HG02571 (cell line): ENCODE measurements at regions not wholly inside any gene's neighbourhood (a gene's known extent, or its start where the extent isn't known, plus 50 kb on each side); places are given as distances from the start of the nearest gene placed in this dataset.

Experiments
- ATAC-seq: cut with Tn5 transposase; IDR thresholded peaks from one replicate; pipeline ENCODE4 v1.9.1; 2021; ENCODE audit warnings: mild to moderate bottlenecking, moderate library complexity; ENCODE audit not compliant: unreplicated experiment

- ATAC-seq: peak; percentile 88
Measured at GRCh38 chr13:78341032-78341431, 262.3 kb downstream of the POU4F1 start.

DNA sequence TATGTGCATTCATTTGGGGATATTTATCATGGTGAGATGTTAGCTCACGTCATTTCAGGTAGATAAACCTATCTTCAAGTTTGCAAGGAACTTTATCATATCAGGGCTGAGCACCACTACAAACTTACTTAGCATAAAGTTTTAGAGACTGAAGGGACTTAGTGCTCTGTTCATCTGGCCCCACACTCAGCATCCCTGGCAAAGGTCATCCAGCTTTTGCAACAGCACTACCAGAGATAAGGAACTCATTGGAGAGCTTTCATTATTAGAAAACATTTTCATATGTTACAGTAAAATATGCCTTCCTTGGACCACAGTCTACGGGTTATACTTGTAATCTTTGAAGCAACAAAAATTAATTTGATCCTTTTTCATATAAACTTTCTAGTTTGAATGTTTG, 263.4 kb downstream of the POU4F1 start:
- no peak for ATAC-seq

DNA sequence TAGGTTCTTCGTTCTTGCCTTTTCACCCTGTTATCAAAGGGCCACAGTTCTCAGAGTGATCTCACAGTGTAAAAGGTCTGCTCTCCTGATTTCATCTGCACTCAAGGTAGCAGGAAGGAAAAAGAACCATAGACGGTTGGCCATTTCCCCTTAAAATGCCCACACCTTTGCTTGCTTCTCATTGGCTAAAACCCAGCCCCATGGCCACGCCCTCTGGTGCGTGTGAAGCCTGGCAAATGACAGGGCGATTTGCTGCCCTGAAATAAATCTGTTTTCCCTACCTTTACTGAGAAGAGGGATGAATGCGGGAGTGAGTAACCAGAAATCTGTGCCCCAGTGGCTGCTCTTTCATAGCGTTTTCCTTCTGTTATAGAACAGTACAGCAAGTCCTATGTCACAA, 269.3 kb downstream of the POU4F1 start:
- ATAC-seq: no peak

DNA sequence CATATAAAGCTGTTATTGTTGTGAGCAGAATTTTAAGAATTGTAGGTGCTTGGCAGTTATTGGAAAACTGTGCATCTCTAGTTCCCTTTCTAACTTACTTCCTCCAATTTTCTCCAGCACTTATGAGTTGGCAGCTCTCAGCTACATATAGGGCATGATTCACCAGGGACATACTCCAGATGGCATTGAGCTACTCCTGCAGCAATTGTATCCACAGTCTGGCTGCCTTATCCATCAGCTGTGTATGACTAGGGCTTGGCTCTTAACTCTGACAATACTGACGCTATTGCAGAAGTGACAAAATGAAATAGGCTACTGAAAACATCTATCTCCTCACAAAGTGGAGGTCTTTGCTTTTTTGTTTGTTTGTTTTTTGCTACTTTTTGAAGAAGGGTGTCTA, 276.7 kb downstream of the POU4F1 start:
- no peak for ATAC-seq

DNA sequence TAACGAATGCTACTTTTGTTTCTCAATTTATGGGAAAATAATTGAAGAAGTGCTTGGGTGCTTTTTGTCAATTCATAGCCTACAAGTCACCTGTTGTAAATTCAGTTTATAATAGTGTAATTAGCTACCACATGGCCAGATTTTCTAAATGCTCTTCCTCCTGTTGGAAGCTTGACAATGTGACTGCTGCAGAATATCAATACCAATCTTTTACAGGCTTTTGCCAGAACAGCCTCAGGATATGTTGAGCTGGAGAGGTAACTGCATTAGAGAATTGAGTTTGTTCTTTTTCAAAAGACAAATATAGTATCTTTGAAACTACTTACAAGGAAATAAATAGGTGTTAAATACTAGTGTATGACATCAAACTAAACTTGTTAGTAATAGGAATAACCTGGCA, 277.8 kb downstream of the POU4F1 start:
- no peak for ATAC-seq

DNA sequence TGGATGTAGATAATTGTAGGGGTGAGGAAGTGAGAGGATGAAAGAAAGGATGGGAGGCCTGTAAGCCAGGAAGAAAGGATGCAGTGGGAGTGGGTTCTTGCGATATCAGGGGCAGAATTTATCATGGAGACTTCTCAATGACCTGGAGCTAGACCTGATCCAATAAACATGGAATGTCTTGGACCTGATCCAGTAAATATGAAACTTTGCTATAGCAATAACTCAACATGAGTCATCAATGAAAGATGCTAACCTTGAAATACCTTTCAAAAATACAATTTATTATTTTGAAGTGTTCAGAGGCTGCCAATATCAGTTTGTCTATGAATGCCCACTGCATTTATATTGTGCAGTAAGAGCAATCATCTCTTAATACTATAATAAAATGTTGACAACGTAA, 279.5 kb downstream of the POU4F1 start:
- ATAC-seq: no peak

GRCh38 chr13:78323040-78323439, 280.3 kb downstream of the POU4F1 start:
- no peak for ATAC-seq

DNA sequence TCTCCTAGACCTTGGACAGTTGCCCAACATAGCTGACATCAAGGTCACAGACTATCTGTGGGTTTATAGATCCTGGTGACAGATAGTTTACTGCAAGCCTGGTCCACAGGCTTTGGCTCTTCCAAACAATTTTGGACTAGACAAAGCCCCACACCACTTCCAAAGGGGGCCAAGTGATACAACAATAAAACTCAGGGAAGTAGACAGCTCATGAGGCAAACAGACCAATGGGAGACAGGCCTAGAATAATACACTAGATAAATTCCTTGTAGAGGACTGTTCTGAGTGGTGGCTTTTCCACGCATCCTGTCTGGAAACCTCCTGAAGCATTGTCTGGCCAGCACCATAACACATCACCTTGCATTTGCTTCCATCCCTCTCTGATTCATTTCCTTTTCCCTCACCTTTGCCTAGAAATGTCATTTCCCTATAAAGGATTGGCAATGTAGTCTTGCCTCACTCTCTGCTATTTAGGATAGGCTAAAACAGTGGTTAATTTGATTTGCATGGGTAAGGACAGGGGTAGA, 284.2 kb downstream of the POU4F1 start:
- ATAC-seq: no peak

GRCh38 chr13:78317030-78317429, 286.3 kb downstream of the POU4F1 start:
- no peak for ATAC-seq

GRCh38 chr13:78309497-78310180, 293.7 kb downstream of the POU4F1 start:
- ATAC-seq: peak; percentile 92

DNA sequence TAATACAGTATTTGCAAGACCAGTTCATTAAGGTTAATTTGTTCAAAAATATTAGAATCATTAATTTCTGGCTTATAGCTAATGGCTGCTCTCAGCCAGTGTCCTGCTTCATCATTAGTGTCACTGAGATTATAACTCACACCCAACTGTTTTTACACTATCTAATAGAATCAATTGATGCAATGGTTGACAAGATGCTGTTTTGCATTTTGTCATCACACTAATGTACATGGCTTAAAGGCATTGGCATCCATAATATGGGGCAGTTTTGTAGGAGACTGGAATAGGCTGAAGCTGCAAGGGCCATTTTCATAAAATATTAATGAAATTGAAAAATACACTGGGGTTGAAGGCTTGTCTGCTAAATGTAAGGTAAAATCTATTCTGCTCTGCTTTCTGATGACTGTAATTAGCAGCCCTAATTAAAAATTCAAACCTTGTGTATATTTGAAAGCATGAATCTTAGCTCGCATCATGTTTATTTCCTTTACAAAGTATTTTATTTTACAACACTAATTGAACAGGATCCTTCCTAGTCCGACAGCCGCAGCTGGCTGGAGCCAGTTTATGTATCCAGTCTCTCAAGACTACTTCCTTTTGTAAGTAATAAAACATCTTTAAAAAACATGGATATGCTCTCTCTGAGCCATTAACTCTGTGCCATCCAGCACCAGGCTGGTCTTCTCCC, 296.7 kb downstream of the POU4F1 start:
- ATAC-seq: no peak

DNA sequence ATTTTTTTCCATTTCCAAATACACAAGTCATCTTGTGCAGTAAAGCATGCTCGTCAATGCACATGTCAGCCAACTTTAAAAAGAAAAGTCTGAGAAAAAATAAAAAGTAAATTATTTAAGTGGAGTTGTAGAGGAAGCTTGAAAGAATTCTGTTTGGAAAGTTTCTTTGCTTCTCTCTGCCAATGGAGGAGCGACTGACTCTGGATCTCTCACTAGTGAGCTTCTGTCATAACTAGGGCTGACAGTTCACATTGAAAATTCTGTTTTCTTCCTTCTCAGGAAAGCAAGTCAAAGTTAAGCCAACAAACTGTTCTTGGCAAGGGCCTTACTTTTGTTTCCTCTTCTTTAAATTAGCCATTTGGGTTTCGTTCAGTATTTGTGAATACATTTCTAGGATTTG, 298.2 kb downstream of the POU4F1 start:
- no peak for ATAC-seq

- ATAC-seq: peak; percentile 78
Measured at GRCh38 chr13:78299832-78300623, 303.3 kb downstream of the POU4F1 start.

DNA sequence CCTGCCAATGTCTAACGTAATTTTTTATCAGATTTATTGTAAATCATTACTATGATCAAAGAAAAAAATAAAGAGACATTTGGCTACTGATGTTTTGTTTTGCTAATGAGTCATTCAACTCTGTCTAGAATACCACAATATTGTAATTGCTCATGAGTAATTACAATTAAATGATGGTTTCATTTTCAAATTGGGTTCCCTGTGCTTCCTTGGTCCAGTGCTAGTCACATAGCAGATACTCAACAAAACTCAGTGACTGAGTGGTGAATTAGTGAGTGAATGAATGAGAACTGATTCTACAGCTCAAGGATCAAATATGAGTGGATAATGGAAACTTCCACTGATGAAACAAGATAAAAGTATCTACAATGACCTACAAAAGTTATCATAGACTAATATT, 304.7 kb downstream of the POU4F1 start:
- ATAC-seq: no peak

DNA sequence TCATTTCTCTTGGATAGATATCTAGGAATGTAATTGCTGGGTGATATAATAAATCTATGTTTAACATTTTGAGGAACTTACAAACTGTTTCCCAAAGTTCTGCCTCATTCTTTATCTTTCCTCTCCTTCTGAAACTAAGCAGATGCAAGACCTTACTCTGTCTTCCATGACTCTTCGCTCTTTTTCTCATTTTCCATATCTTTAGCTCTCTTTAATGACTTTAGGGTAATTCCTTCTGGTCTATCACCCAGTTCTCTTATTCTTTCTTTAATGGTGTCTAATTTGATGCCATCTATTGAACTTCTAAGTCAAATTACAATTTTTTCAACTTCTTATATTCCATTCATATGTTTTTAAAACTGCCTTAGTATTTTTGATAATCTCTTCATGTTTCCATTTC, 316.6 kb downstream of the POU4F1 start:
- ATAC-seq: no peak

DNA sequence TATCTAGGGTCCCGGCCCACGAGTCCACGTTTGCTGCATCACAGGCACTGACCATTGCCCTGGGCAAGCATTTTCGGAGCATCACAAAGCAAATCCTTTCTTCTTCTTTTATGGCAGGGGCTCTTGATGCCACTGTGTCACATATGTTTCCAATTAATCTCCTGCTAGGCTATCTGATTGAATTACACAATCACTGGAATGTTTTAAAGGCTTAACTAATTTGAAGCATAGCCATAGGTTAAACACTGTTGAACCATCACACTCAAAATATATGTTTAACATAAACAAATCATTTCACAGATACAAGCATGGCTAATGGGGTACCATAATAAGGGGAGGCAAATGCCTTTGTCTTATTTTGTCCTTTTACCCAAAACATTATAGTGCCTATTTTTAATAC, 338.3 kb downstream of the POU4F1 start:
- ATAC-seq: no peak

DNA sequence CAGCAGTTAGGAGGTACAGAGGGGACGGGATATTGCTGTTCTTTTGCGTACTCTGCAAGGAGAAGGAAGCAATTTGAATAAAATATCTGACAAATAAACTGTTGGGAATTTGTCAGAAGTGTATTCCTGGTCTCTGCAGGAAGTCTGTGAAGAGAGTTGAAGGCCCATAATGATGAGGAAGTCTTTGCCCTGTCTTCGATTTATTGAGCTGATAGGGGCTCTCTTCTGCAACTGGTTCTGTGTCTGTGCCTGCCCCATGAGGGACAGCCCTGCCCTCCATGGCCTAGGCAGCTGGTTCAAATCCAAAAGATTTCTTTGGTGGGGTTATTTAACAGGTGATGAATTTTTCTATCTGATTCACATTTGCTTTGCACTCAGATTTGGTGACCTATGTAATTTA, 339.7 kb upstream of the EDNRB start:
- no peak for ATAC-seq

DNA sequence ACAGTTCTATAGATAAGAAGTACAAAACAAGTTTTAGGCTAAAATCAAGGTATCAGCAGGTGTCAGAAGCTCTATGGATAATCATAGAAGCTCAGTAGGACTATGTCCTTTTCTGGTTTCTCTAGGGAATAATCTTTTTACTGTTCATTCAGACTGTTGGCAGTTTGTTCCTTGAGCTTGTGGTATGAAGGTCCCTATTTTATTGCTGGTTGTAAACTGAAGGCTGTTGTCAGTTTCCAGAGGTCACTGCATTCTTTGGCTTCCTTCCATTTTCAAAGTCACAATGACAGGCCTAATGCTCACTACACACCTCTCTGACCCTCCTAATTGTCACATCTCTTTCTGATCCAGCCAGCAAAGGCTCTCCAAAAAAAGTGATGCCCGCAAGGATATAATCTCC, 337.9 kb upstream of the EDNRB start:
- no peak for ATAC-seq

GRCh38 chr13:78254113-78254512, 335.5 kb upstream of the EDNRB start:
- no peak for ATAC-seq

- ATAC-seq: no peak
Measured at GRCh38 chr13:78247362-78247761, 328.7 kb upstream of the EDNRB start.

GRCh38 chr13:78241278-78241919, 322.8 kb upstream of the EDNRB start:
- peak; percentile 54 for ATAC-seq
